CD4-positive, alpha-beta T cell (primary cell): ENCODE measurements at regions not wholly inside any gene's neighbourhood (a gene's known extent, or its start where the extent isn't known, plus 50 kb on each side); places are given as distances from the start of the nearest gene placed in this dataset.

Experiments used
- ATAC-seq: fragments of 200-7000 bp; cut with Tn5 transposase; one replicate; pipeline ENCODE4 v1.10.0; 2022; ENCODE audit warnings: mild to moderate bottlenecking; ENCODE audit not compliant: poor library complexity
- CTCF ChIA-PET: fragments of 350-600 bp; sonication (Branson Sonifier 250); formaldehyde crosslinking; loops from one replicate; lab custom pipeline; 2021; ENCODE audit warnings: antibody characterized with exemption, inconsistent platforms; lab: Charles Lee
- POLR2A ChIA-PET: fragments of 350-600 bp; sonication (Branson Sonifier 250); formaldehyde crosslinking; loops from one replicate; lab custom pipeline; 2021; ENCODE audit warnings: antibody characterized with exemption, inconsistent platforms; lab: Charles Lee
- DNase-seq, 14 experiments: peaks; one replicate each; pipeline ENCODE4 v3.0.0-alpha.2; 2013 to 2020; ENCODE audit warnings: mixed read lengths in 2 of 14
- H3K27ac ChIP-seq, 2 donors: one replicate each; pipeline versions ENCODE4 v1.5.1 to v1.7.0; 2013; ENCODE audit warnings: low read length in 2 of 2, low read depth in 1 of 2, mild to moderate bottlenecking in 1 of 2
- H3K27me3 ChIP-seq, 2 experiments: 1 replicate in 1 of 2; 2 replicates in 1 of 2; pipeline versions ENCODE4 v1.6.1 to v1.7.0; 2013; ENCODE audit warnings: low read length in 2 of 2, control low read depth in 1 of 2, mild to moderate bottlenecking in 1 of 2, moderate library complexity in 1 of 2; ENCODE audit not compliant: insufficient read depth in 2 of 2, control insufficient read depth in 1 of 2
- H3K36me3 ChIP-seq: one replicate; pipeline ENCODE4 v1.6.1; 2013; ENCODE audit warnings: low read length, control low read depth; ENCODE audit not compliant: insufficient read depth
- H3K4me1 ChIP-seq: one replicate; pipeline ENCODE4 v1.6.1; 2013; ENCODE audit warnings: low read length, control low read depth; ENCODE audit not compliant: insufficient read depth
- H3K4me3 ChIP-seq: one replicate; pipeline ENCODE4 v1.5.1; 2013; ENCODE audit warnings: mild to moderate bottlenecking, low read length, moderate library complexity
- H3K9me3 ChIP-seq, 2 experiments: 1 replicate in 1 of 2; 2 replicates in 1 of 2; pipeline versions ENCODE4 v1.6.1 to v1.7.0; 2013; ENCODE audit warnings: low read length in 2 of 2, mild to moderate bottlenecking in 2 of 2, control low read depth in 1 of 2, moderate library complexity in 1 of 2; ENCODE audit not compliant: control insufficient read depth in 1 of 2, insufficient read depth in 1 of 2
- H3K27ac Mint-ChIP-seq: one replicate; pipeline ENCODE4 v1.8.0; 2020; ENCODE audit warnings: mixed read lengths
- H3K27me3 Mint-ChIP-seq: one replicate; pipeline ENCODE4 v1.8.0; 2021; ENCODE audit warnings: mixed read lengths
- H3K36me3 Mint-ChIP-seq: one replicate; pipeline ENCODE4 v1.8.0; 2021; ENCODE audit warnings: low read depth, mixed read lengths
- H3K4me1 Mint-ChIP-seq: one replicate; pipeline ENCODE4 v1.8.0; 2021; ENCODE audit warnings: low read depth, mixed read lengths
- H3K4me3 Mint-ChIP-seq: one replicate; pipeline ENCODE4 v1.8.0; 2020; ENCODE audit warnings: mild to moderate bottlenecking, mixed read lengths
- H3K9me3 Mint-ChIP-seq: one replicate; pipeline ENCODE4 v1.8.0; 2020; ENCODE audit warnings: mixed read lengths
- CTCF ChIP-seq: fragments of 200-600 bp; IDR thresholded peaks from one replicate; pipeline ENCODE4 v1.8.0; 2022; ENCODE audit warnings: antibody characterized with exemption, mild to moderate bottlenecking
- intact Hi-C, 2 experiments: fragments of 100-400 bp; cut with DNase I in 1 of 2; cut with micrococcal nuclease in 1 of 2; formaldehyde crosslinking; loops; one replicate each; pipeline versions ENCODE4 v1.15.1 to v1.9.0; 2023 to 2025; cut with DNase I, micrococcal nuclease

- Mint-ChIP-seq H3K27ac (no peak overlapping the region), H3K27me3 (peaks cover 15% of the 10 kb centered on the region), H3K4me1 (no peaks in the 10 kb centered on the region), H3K4me3 (no peak overlapping the region), H3K36me3 (no peaks in the 10 kb centered on the region), H3K9me3 (peaks cover 2% of the 10 kb centered on the region)
- DNase-seq: no peak
- no peaks in the 10 kb centered on the region for H3K27me3 ChIP-seq
- H3K27ac ChIP-seq: no peak overlapping the region
- no peaks in the 10 kb centered on the region for H3K36me3 ChIP-seq
- H3K9me3 ChIP-seq: no peaks in the 10 kb centered on the region
- no peaks in the 10 kb centered on the region for H3K4me1 ChIP-seq
- CTCF ChIA-PET: no interaction called here
- POLR2A ChIA-PET: no interaction called here
- ATAC-seq: no peak
- no peak overlapping the region for H3K4me3 ChIP-seq
- intact Hi-C loops: no loop called here
- no peak for TF ChIP-seq CTCF
Observed at GRCh38 chr6:71444222-71444621, 155.6 kb downstream of the OGFRL1 start.

GRCh38 chr6:71446057-71446456 lies 157.4 kb downstream of the OGFRL1 start:
- Histone ChIP-seq H3K9me3 (no peaks in the 10 kb centered on the region), H3K4me1 (no peaks in the 10 kb centered on the region), H3K27ac (no peak overlapping the region), H3K36me3 (no peaks in the 10 kb centered on the region), H3K4me3 (no peak overlapping the region), H3K27me3 (no peaks in the 10 kb centered on the region)
- no peak overlapping the region for H3K4me3 Mint-ChIP-seq
- H3K36me3 Mint-ChIP-seq: no peaks in the 10 kb centered on the region
- intact Hi-C loops: no loop called here
- DNase-seq (no peak), ATAC-seq (no peak)
- no peak for TF ChIP-seq CTCF
- no peaks in the 10 kb centered on the region for H3K4me1 Mint-ChIP-seq
- H3K27me3 Mint-ChIP-seq: peaks cover 15% of the 10 kb centered on the region
- no peaks in the 10 kb centered on the region for H3K9me3 Mint-ChIP-seq
- ChIA-PET POLR2A (no interaction called here), CTCF (no interaction called here)
- H3K27ac Mint-ChIP-seq: no peak overlapping the region

GRCh38 chr6:71446470-71446869 lies 157.9 kb downstream of the OGFRL1 start:
- no peaks in the 10 kb centered on the region for H3K4me1 Mint-ChIP-seq
- no peaks in the 10 kb centered on the region for H3K9me3 Mint-ChIP-seq
- no peaks in the 10 kb centered on the region for H3K36me3 Mint-ChIP-seq
- H3K36me3 ChIP-seq: no peaks in the 10 kb centered on the region
- intact Hi-C loops: no loop called here
- H3K4me1 ChIP-seq: no peaks in the 10 kb centered on the region
- no peak overlapping the region for H3K27ac Mint-ChIP-seq
- DNase-seq: no peak
- no peak for TF ChIP-seq CTCF
- no peak overlapping the region for H3K4me3 ChIP-seq
- H3K27ac ChIP-seq: no peak overlapping the region
- ChIA-PET CTCF (no interaction called here), POLR2A (no interaction called here)
- no peaks in the 10 kb centered on the region for H3K27me3 ChIP-seq
- no peak for ATAC-seq
- peaks cover 15% of the 10 kb centered on the region for H3K27me3 Mint-ChIP-seq
- H3K4me3 Mint-ChIP-seq: no peak overlapping the region
- no peaks in the 10 kb centered on the region for H3K9me3 ChIP-seq
